Adrenal gland (tissue), 5 donors: ENCODE measurements at regions not wholly inside any gene's neighbourhood (a gene's known extent, or its start where the extent isn't known, plus 50 kb on each side); places are given as distances from the start of the nearest gene placed in this dataset.

Experiments used
- CTCF ChIP-seq, 6 experiments: fragments of 450-650 bp in 4 of 6; fragments of 200-600 bp in 2 of 6; sonication (generic) in 1 of 6; IDR thresholded peaks; 1 replicate in 5 of 6; 2 replicates in 1 of 6; pipeline versions ENCODE4 v1.5.1 to v1.8.0; 2016 to 2021; ENCODE audit warnings: antibody characterized with exemption in 6 of 6, mild to moderate bottlenecking in 2 of 6, moderate library complexity in 1 of 6
- POLR2A ChIP-seq, 2 donors: fragments of 450-650 bp; IDR thresholded peaks; one replicate each; pipeline ENCODE4 v1.6.1; 2017; ENCODE audit warnings: antibody characterized with exemption in 2 of 2, mild to moderate bottlenecking in 2 of 2, moderate library complexity in 1 of 2
- donor health status: DM: no; HTN: no; CAD: no.

- TF ChIP-seq CTCF (IDR thresholded peaks at IDR 0.05): no peak
- no peak for TF ChIP-seq POLR2A (IDR thresholded peaks at IDR 0.05)
These were observed 402.6 kb upstream of the ANKRD30A start for GRCh38 chr10:36722777-36723176.
